Upper lobe of left lung (tissue), 4 donors: ENCODE measurements at regions not wholly inside any gene's neighbourhood (a gene's known extent, or its start where the extent isn't known, plus 50 kb on each side); places are given as distances from the start of the nearest gene placed in this dataset.

Experiments used
- CTCF ChIP-seq, 6 experiments: fragments of 450-650 bp in 4 of 6; fragments of 200-600 bp in 2 of 6; sonication (generic) in 2 of 6; IDR thresholded peaks; one replicate each; pipeline ENCODE4 v1.5.1; 2016 to 2019; ENCODE audit warnings: antibody characterized with exemption in 6 of 6
- EP300 ChIP-seq, 4 donors: sonication (generic); formaldehyde crosslinking; IDR thresholded peaks; one replicate each; pipeline ENCODE4 v1.5.1; 2017; ENCODE audit warnings: antibody characterized with exemption in 4 of 4, control low read depth in 2 of 4
- POLR2A ChIP-seq, 4 donors: fragments of 450-650 bp; IDR thresholded peaks; one replicate each; pipeline ENCODE4 v1.5.1; 2016 to 2017; ENCODE audit warnings: antibody characterized with exemption in 4 of 4, mild to moderate bottlenecking in 2 of 4
- POLR2AphosphoS5 ChIP-seq, 2 donors: sonication (generic); formaldehyde crosslinking; IDR thresholded peaks; one replicate each; pipeline ENCODE4 v1.5.1; 2017; ENCODE audit warnings: antibody characterized with exemption in 2 of 2

DNA sequence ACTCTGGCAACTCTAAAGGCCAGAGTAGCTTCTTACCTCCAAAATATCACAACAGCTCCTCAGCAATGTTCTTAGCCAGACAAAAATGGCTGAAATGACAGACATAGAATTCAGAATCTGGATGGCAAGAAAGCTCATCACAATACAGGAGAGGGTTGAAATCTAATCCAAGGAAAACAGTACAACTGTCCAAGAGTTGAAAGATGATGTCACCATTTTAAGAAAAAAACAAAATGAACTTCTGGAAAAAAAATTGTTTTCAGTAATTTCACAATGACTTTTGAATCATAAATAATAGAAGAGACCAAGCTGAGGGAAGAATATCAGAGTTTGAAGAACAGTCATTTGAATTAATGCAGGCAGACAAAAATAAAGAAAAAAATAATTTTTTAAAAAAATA is 479.5 kb downstream of the ZWINT start:
- TF ChIP-seq CTCF (IDR thresholded peaks at IDR 0.05) (no peak), POLR2A (IDR thresholded peaks at IDR 0.05) (no peak), EP300 (IDR thresholded peaks at IDR 0.05) (no peak), POLR2AphosphoS5 (IDR thresholded peaks at IDR 0.05) (no peak)
